MCF 10A (cell line): ENCODE measurements at regions not wholly inside any gene's neighbourhood (a gene's known extent, or its start where the extent isn't known, plus 50 kb on each side); places are given as distances from the start of the nearest gene placed in this dataset.
"Not testable (repeated sequence)": the region's sequence is repeated elsewhere in the genome, so short reads cannot be mapped to it uniquely, and the experiment has no call there.

Experiments
- BruUV-seq: library from RNA; stranded (reverse); fragments of 400-500 nt; replicated peaks from 2 replicates; lab custom pipeline; 2021; lab: Mats Ljungman, UMichigan
- CTCF ChIA-PET: fragments of 300-600 bp; sonication (Branson Sonifier 250); formaldehyde crosslinking; extraction: SDS; loops from one replicate; lab custom pipeline; 2021; ENCODE audit warnings: antibody characterized with exemption, inconsistent platforms; lab: Yijun Ruan, JAX
- POLR2A ChIA-PET: fragments of 300-600, 350-650 bp; sonication (Branson Sonifier 250); formaldehyde crosslinking; extraction: SDS; loops from one replicate; lab custom pipeline; 2020; ENCODE audit warnings: antibody characterized with exemption, inconsistent platforms; lab: Yijun Ruan, JAX
- DNase-seq: peaks from one replicate; pipeline ENCODE4 v3.0.0-alpha.2; 2018; ENCODE audit not compliant: unreplicated experiment
- H3K27ac Mint-ChIP-seq: one replicate; pipeline ENCODE4 v1.8.0; 2022; ENCODE audit warnings: mild to moderate bottlenecking, low read depth, mixed read lengths; ENCODE audit not compliant: unreplicated experiment
- H3K27me3 Mint-ChIP-seq: one replicate; pipeline ENCODE4 v1.8.0; 2022; ENCODE audit warnings: mixed read lengths; ENCODE audit not compliant: insufficient read depth, unreplicated experiment
- H3K36me3 Mint-ChIP-seq: one replicate; pipeline ENCODE4 v1.8.0; 2022; ENCODE audit warnings: mild to moderate bottlenecking, moderate library complexity, mixed read lengths; ENCODE audit not compliant: insufficient read depth, unreplicated experiment
- H3K4me1 Mint-ChIP-seq: one replicate; pipeline ENCODE4 v1.8.0; 2022; ENCODE audit warnings: mixed read lengths; ENCODE audit not compliant: insufficient read depth, unreplicated experiment
- H3K4me3 Mint-ChIP-seq: one replicate; pipeline ENCODE4 v1.8.0; 2022; ENCODE audit warnings: mild to moderate bottlenecking, moderate library complexity, mixed read lengths; ENCODE audit not compliant: unreplicated experiment
- H3K9me3 Mint-ChIP-seq: one replicate; pipeline ENCODE4 v1.8.0; 2022; ENCODE audit warnings: mixed read lengths; ENCODE audit not compliant: unreplicated experiment
- intact Hi-C: fragments of 100-400 bp; cut with micrococcal nuclease; formaldehyde crosslinking; loops from 2 replicates; pipeline ENCODE4 v1.14.1; 2022
- TF ChIP-seq, protein P1 (sequence below): fragments of 200-600 bp; IDR thresholded peaks from one replicate; pipeline ENCODE4 v1.8.0; 2022; ENCODE audit warnings: antibody characterized with exemption, mild to moderate bottlenecking; ENCODE audit not compliant: unreplicated experiment

DNA sequence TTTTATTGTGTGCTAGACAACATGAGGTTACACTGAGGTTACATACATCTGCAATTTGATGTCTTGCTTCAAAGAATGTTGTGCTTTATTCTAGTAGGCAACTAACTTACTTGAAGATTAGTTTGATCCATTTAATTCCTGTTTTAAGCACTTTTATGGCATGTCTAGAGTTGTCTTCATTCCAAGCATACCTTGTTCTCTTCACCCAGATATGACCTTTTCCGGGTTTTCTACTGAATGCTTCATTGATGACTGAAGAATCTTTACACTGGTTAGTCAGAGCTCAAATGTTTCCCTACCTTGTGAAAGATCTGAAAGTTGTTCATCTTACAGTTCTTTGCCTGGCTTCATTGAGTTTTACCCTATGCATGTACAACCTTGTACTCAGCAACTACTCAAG is 274.0 kb upstream of the KITLG start:
- H3K4me3 Mint-ChIP-seq = no peak overlapping the region
- H3K27ac Mint-ChIP-seq = peak overlapping the region; percentile 10
- no TSS peak for BruUV-seq

DNA sequence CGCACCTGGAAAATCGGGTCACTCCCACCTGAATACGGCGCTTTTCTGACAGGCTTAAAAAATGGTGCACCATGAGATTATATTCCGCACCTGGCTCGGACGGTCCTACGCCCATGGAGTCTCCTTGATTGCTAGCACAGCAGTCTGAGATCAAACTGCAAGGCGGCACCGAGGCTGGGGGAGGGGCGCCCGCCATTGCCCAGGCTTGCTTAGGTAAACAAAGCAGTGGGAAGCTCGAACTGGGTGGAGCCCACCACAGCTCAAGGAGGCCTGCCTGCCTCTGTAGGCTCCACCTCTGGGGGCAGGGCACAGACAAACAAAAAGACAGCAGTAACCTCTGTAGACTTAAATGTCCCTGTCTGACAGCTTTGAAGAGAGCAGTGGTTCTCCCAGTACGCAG is 267.0 kb upstream of the KITLG start:
- H3K27me3 Mint-ChIP-seq, H3K36me3 Mint-ChIP-seq, H3K4me3 Mint-ChIP-seq, CTCF ChIA-PET, intact Hi-C loops, H3K9me3 Mint-ChIP-seq, DNase-seq, H3K27ac Mint-ChIP-seq, POLR2A ChIA-PET, BruUV-seq, H3K4me1 Mint-ChIP-seq: not testable (repeated sequence)

More for the DNA sequence above, 274.0 kb upstream of the KITLG start:
- CTCF ChIA-PET = interaction anchor here (0.6 to 1.4 kb wide), 3 partner anchors 9 to 178 kb away, joined by 3 to 5 read pairs (median 3); no protein-coding TSS in a partner anchor
- H3K9me3 Mint-ChIP-seq = no peaks in the 10 kb centered on the region
- TF ChIP-seq, protein P1, sequence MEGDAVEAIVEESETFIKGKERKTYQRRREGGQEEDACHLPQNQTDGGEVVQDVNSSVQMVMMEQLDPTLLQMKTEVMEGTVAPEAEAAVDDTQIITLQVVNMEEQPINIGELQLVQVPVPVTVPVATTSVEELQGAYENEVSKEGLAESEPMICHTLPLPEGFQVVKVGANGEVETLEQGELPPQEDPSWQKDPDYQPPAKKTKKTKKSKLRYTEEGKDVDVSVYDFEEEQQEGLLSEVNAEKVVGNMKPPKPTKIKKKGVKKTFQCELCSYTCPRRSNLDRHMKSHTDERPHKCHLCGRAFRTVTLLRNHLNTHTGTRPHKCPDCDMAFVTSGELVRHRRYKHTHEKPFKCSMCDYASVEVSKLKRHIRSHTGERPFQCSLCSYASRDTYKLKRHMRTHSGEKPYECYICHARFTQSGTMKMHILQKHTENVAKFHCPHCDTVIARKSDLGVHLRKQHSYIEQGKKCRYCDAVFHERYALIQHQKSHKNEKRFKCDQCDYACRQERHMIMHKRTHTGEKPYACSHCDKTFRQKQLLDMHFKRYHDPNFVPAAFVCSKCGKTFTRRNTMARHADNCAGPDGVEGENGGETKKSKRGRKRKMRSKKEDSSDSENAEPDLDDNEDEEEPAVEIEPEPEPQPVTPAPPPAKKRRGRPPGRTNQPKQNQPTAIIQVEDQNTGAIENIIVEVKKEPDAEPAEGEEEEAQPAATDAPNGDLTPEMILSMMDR = no peak
- peaks cover 9% of the 10 kb centered on the region for H3K4me1 Mint-ChIP-seq
- peak; percentile 28 for DNase-seq
- intact Hi-C loops = no loop called here
- POLR2A ChIA-PET = interaction anchor here (0.9 kb wide), 1 partner anchor 11 kb away, joined by 3 read pairs; no protein-coding TSS in a partner anchor
- no peaks in the 10 kb centered on the region for H3K36me3 Mint-ChIP-seq
- no peaks in the 10 kb centered on the region for H3K27me3 Mint-ChIP-seq

DNA sequence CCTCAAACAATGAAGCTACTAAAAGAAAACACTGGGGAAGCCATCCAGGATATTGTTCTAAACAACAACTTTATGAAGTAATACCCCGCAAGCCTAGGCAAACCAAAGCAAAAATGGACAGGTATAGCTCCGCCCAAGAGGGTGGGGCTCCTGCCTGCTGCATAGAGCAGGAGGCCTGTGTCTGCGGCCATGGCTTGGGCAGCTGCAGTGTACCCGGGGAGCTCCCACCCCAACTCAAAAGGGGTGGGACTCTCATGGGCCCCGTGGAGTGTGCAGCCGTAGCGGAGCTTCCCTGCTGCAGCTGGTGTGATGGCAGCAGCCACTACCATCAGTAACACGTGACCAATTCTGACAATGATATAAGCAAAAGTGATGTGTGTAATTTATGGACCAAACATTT is 264.2 kb upstream of the KITLG start:
- intact Hi-C loops = no loop called here
- H3K9me3 Mint-ChIP-seq = peaks cover 8% of the 10 kb centered on the region
- BruUV-seq = no TSS peak
- CTCF ChIA-PET = interaction anchor here (1.9 kb wide), 1 partner anchor 10 kb away, joined by 5 read pairs; no protein-coding TSS in a partner anchor
- TF ChIP-seq, protein P1 = no peak
- POLR2A ChIA-PET = no interaction called here
- H3K27me3 Mint-ChIP-seq = no peaks in the 10 kb centered on the region
- no peak overlapping the region for H3K27ac Mint-ChIP-seq
- H3K36me3 Mint-ChIP-seq = no peaks in the 10 kb centered on the region
- no peak for DNase-seq
- H3K4me3 Mint-ChIP-seq = no peak overlapping the region
- H3K4me1 Mint-ChIP-seq = no peaks in the 10 kb centered on the region

GRCh38 chr12:88842314-88842713 is 262.0 kb upstream of the KITLG start:
- intact Hi-C loops = no loop called here

More at GRCh38 chr12:88842314-88842713, 262.0 kb upstream of the KITLG start:
- no TSS peak for BruUV-seq
- Mint-ChIP-seq H3K4me3 (no peak overlapping the region), H3K36me3 (no peaks in the 10 kb centered on the region), H3K27ac (no peak overlapping the region), H3K4me1 (no peaks in the 10 kb centered on the region), H3K9me3 (peaks cover 28% of the 10 kb centered on the region), H3K27me3 (no peaks in the 10 kb centered on the region)
- no peak for DNase-seq
- ChIA-PET POLR2A (interaction anchor here (0.7 kb wide), 2 partner anchors 10 to 155 kb away, joined by 3 to 4 read pairs; no protein-coding TSS in a partner anchor), CTCF (no interaction called here)
- TF ChIP-seq, protein P1 = no peak
